ENCODE measurements at regions not wholly inside any gene's neighbourhood (a gene's known extent, or its start where the extent isn't known, plus 50 kb on each side); places are given as distances from the start of the nearest gene placed in this dataset.

GRCh38 chr7:18420108-18420507 lies 75.4 kb upstream of the HDAC9 start:
- no peak overlapping the region for H3K27ac ChIP-seq (ENCODE audit: low read depth, low read length)
- H3K9me3 ChIP-seq (ENCODE audit: insufficient read depth, low read depth, low read length), result no peaks in the 10 kb centered on the region
- H3K27me3 ChIP-seq (ENCODE audit: insufficient read depth, low read length), result no peaks in the 10 kb centered on the region
- FAIRE-seq (no peak), DNase-seq (ENCODE audit: low read depth) (no peak)
- no peaks in the 10 kb centered on the region for H3K79me2 ChIP-seq (ENCODE audit: insufficient read depth, low read length)
- no peaks in the 10 kb centered on the region for H3K36me3 ChIP-seq (ENCODE audit: insufficient read depth, low read length)
- peaks cover 5% of the 10 kb centered on the region for H3K4me1 ChIP-seq (ENCODE audit: insufficient read depth, low read length)
- H3K9me3 Mint-ChIP-seq (ENCODE audit: unreplicated experiment), result no peaks in the 10 kb centered on the region
- no peak overlapping the region for H3K4me3 ChIP-seq (ENCODE audit: insufficient read depth, low read depth, low read length)
- H3K27ac Mint-ChIP-seq (ENCODE audit: unreplicated experiment), result peak overlapping the region; percentile 95
- H4K20me1 ChIP-seq (ENCODE audit: insufficient read depth, low read length), result no peaks in the 10 kb centered on the region
- peaks cover 34% of the 10 kb centered on the region for H3K4me1 Mint-ChIP-seq (ENCODE audit: low read depth, unreplicated experiment)
- H3K27me3 Mint-ChIP-seq (ENCODE audit: low read depth, unreplicated experiment), result no peaks in the 10 kb centered on the region
- H3K36me3 Mint-ChIP-seq (ENCODE audit: low read depth, unreplicated experiment), result no peaks in the 10 kb centered on the region
- H2AFZ ChIP-seq (ENCODE audit: low read depth, low read length), result no peak overlapping the region
- no peak overlapping the region for H3K4me3 Mint-ChIP-seq (ENCODE audit: unreplicated experiment)
- H3K4me2 ChIP-seq (ENCODE audit: low read length), result no peak overlapping the region
- no peak overlapping the region for H3K9ac ChIP-seq (ENCODE audit: low read length)
- TF ChIP-seq CTCF (IDR thresholded peaks at IDR 0.05; ENCODE audit: insufficient read depth, low read depth, low read length), result no peak
- no peak for TF ChIP-seq EZH2 (IDR thresholded peaks at IDR 0.05; ENCODE audit: insufficient read depth, low read length)

- TF ChIP-seq EZH2 (IDR thresholded peaks at IDR 0.05; ENCODE audit: insufficient read depth, low read length) (no peak), CTCF (IDR thresholded peaks at IDR 0.05; ENCODE audit: insufficient read depth, low read depth, low read length) (no peak)
- peak overlapping the region; percentile 95 for H3K27ac Mint-ChIP-seq (ENCODE audit: unreplicated experiment)
- Histone ChIP-seq H3K4me2 (ENCODE audit: low read length) (no peak overlapping the region), H3K79me2 (ENCODE audit: insufficient read depth, low read length) (no peaks in the 10 kb centered on the region), H4K20me1 (ENCODE audit: insufficient read depth, low read length) (no peaks in the 10 kb centered on the region), H3K4me1 (ENCODE audit: insufficient read depth, low read length) (peaks cover 5% of the 10 kb centered on the region), H3K27ac (ENCODE audit: low read depth, low read length) (no peak overlapping the region), H3K27me3 (ENCODE audit: insufficient read depth, low read length) (no peaks in the 10 kb centered on the region), H3K36me3 (ENCODE audit: insufficient read depth, low read length) (no peaks in the 10 kb centered on the region), H3K9me3 (ENCODE audit: insufficient read depth, low read depth, low read length) (no peaks in the 10 kb centered on the region), H3K4me3 (ENCODE audit: insufficient read depth, low read depth, low read length) (no peak overlapping the region), H2AFZ (ENCODE audit: low read depth, low read length) (no peak overlapping the region), H3K9ac (ENCODE audit: low read length) (no peak overlapping the region)
- peak; percentile 34 for FAIRE-seq
- no peak overlapping the region for H3K4me3 Mint-ChIP-seq (ENCODE audit: unreplicated experiment)
- H3K9me3 Mint-ChIP-seq (ENCODE audit: unreplicated experiment), result no peaks in the 10 kb centered on the region
- DNase-seq (ENCODE audit: low read depth), result peak; percentile 27
- no peaks in the 10 kb centered on the region for H3K27me3 Mint-ChIP-seq (ENCODE audit: low read depth, unreplicated experiment)
- no peaks in the 10 kb centered on the region for H3K36me3 Mint-ChIP-seq (ENCODE audit: low read depth, unreplicated experiment)
- peaks cover 40% of the 10 kb centered on the region for H3K4me1 Mint-ChIP-seq (ENCODE audit: low read depth, unreplicated experiment)
These were observed 74.8 kb upstream of the HDAC9 start for GRCh38 chr7:18420748-18421147.

- FAIRE-seq (peak; percentile 54), DNase-seq (ENCODE audit: low read depth) (peak; percentile 12)
- Histone ChIP-seq H3K36me3 (ENCODE audit: insufficient read depth, low read length) (no peaks in the 10 kb centered on the region), H3K9me3 (ENCODE audit: insufficient read depth, low read depth, low read length) (no peaks in the 10 kb centered on the region), H3K27me3 (ENCODE audit: insufficient read depth, low read length) (no peaks in the 10 kb centered on the region), H3K27ac (ENCODE audit: low read depth, low read length) (no peak overlapping the region), H3K4me2 (ENCODE audit: low read length) (no peak overlapping the region), H3K4me1 (ENCODE audit: insufficient read depth, low read length) (peaks cover 5% of the 10 kb centered on the region), H3K4me3 (ENCODE audit: insufficient read depth, low read depth, low read length) (no peak overlapping the region), H4K20me1 (ENCODE audit: insufficient read depth, low read length) (no peaks in the 10 kb centered on the region), H3K9ac (ENCODE audit: low read length) (no peak overlapping the region), H3K79me2 (ENCODE audit: insufficient read depth, low read length) (no peaks in the 10 kb centered on the region), H2AFZ (ENCODE audit: low read depth, low read length) (peak overlapping the region; percentile 57)
- Mint-ChIP-seq H3K9me3 (ENCODE audit: unreplicated experiment) (no peaks in the 10 kb centered on the region), H3K4me3 (ENCODE audit: unreplicated experiment) (no peak overlapping the region), H3K27ac (ENCODE audit: unreplicated experiment) (peak overlapping the region; percentile 95), H3K36me3 (ENCODE audit: low read depth, unreplicated experiment) (no peaks in the 10 kb centered on the region), H3K4me1 (ENCODE audit: low read depth, unreplicated experiment) (peaks cover 47% of the 10 kb centered on the region), H3K27me3 (ENCODE audit: low read depth, unreplicated experiment) (no peaks in the 10 kb centered on the region)
- TF ChIP-seq EZH2 (IDR thresholded peaks at IDR 0.05; ENCODE audit: insufficient read depth, low read length) (no peak), CTCF (IDR thresholded peaks at IDR 0.05; ENCODE audit: insufficient read depth, low read depth, low read length) (no peak)
These were observed 74.1 kb upstream of the HDAC9 start for GRCh38 chr7:18421297-18422002.

Measured in astrocyte (in vitro differentiated cells and primary cell).